HCT116 (cell line): ENCODE measurements at regions not wholly inside any gene's neighbourhood (a gene's known extent, or its start where the extent isn't known, plus 50 kb on each side); places are given as distances from the start of the nearest gene placed in this dataset.

Experiments used
- ATAC-seq: fragments of 200-7000 bp; cut with Tn5 transposase; 2 replicates; pipeline ENCODE4 v1.9.1; 2020; ENCODE audit warnings: mild to moderate bottlenecking, moderate library complexity
- BruUV-seq: library from RNA; stranded (reverse); fragments of 400-500 nt; replicated peaks from 2 replicates; lab custom pipeline; 2021; lab: Mats Ljungman, UMichigan
- CTCF ChIA-PET: fragments of 300-600 bp; sonication (Branson Sonifier 250); formaldehyde crosslinking; loops from one replicate; lab custom pipeline; 2021; ENCODE audit warnings: antibody characterized with exemption; lab: Charles Lee
- POLR2A ChIA-PET: fragments of 300-600, 350-600 bp; sonication (Branson Sonifier 250); formaldehyde crosslinking; loops from one replicate; lab custom pipeline; 2021; ENCODE audit warnings: antibody characterized with exemption; lab: Charles Lee
- RAD21 ChIA-PET, 2 experiments: fragments of 300-600 bp; sonication (Branson Sonifier 250); formaldehyde crosslinking; loops; one replicate each; lab custom pipeline; 2023; ENCODE audit warnings: low total read pairs in 2 of 2; ENCODE audit not compliant: uncharacterized antibody in 2 of 2, unreplicated experiment in 2 of 2, low non-redundant PET in 1 of 2; lab: Charles Lee
- DNase-seq: peaks from one replicate; pipeline ENCODE4 v3.0.0-alpha.2; 2010; ENCODE audit warnings: low read depth, low spot score
- H2AFZ ChIP-seq: fragments of 200-600 bp; shearing (Covaris generic), sonication (generic); 2 replicates; pipeline ENCODE4 v1.6.1; 2017; ENCODE audit warnings: low read depth, mixed run types, mixed read lengths, antibody characterized with exemption, low read length; ENCODE audit not compliant: poor library complexity, severe bottlenecking
- H3K27ac ChIP-seq: 2 replicates; pipeline ENCODE4 v1.5.1; 2012; ENCODE audit warnings: low read depth, low read length
- H3K27me3 ChIP-seq: fragments of 200-600 bp; sonication (generic); 2 replicates; pipeline ENCODE4 v1.6.1; 2016; ENCODE audit warnings: mixed run types, low read length, mixed read lengths; ENCODE audit not compliant: insufficient read depth
- H3K36me3 ChIP-seq, 2 experiments: fragments of 200-500 bp in 1 of 2; fragments of 200-600 bp in 1 of 2; sonication (Bioruptor generic) in 1 of 2; sonication (generic) in 1 of 2; 2 replicates each; pipeline versions ENCODE4 v1.5.1 to v1.6.1; 2014 to 2016; ENCODE audit warnings: low read length in 2 of 2, inconsistent platforms in 1 of 2, mixed read lengths in 1 of 2, mixed run types in 1 of 2; ENCODE audit not compliant: insufficient read depth in 2 of 2, control insufficient read depth in 1 of 2
- H3K4me1 ChIP-seq, 2 experiments: fragments of 200-600 bp in 1 of 2; sonication (generic) in 1 of 2; 2 replicates each; pipeline versions ENCODE4 v1.5.1 to v1.6.1; 2012 to 2017; ENCODE audit warnings: low read length in 2 of 2, inconsistent platforms in 1 of 2, mild to moderate bottlenecking in 1 of 2, mixed read lengths in 1 of 2, mixed run types in 1 of 2, moderate library complexity in 1 of 2; ENCODE audit not compliant: insufficient read depth in 2 of 2, control insufficient read depth in 1 of 2
- H3K4me2 ChIP-seq: fragments of 200-600 bp; sonication (generic); 2 replicates; pipeline ENCODE4 v1.6.1; 2017; ENCODE audit warnings: mixed run types, low read length, mixed read lengths
- H3K4me3 ChIP-seq, 2 experiments: fragments of 200-600 bp in 1 of 2; sonication (generic) in 1 of 2; replicated peaks in 1 of 2; 2 replicates each; pipeline ENCODE4 v1.5.1; 2011 to 2016; ENCODE audit warnings: low read length in 2 of 2, control low read depth in 1 of 2, low read depth in 1 of 2, mild to moderate bottlenecking in 1 of 2, mixed read lengths in 1 of 2, mixed run types in 1 of 2
- H3K79me2 ChIP-seq: fragments of 200-600 bp; sonication (generic); 2 replicates; pipeline ENCODE4 v1.6.1; 2017; ENCODE audit warnings: mild to moderate bottlenecking, mixed run types, low read length, moderate library complexity, mixed read lengths; ENCODE audit not compliant: insufficient read depth
- H3K9ac ChIP-seq: fragments of 200-600 bp; sonication (generic); 2 replicates; pipeline ENCODE4 v1.6.1; 2016; ENCODE audit warnings: low read length, mixed read lengths
- H3K9me2 ChIP-seq: fragments of 200-600 bp; sonication (generic), shearing (Covaris generic); 2 replicates; pipeline ENCODE4 v1.6.1; 2017; ENCODE audit warnings: mixed run types, mild to moderate bottlenecking, moderate library complexity; ENCODE audit not compliant: insufficient read depth
- H3K9me3 ChIP-seq, 2 experiments: fragments of 200-500 bp in 1 of 2; fragments of 200-600 bp in 1 of 2; sonication (Bioruptor generic) in 1 of 2; sonication (generic) in 1 of 2; 2 replicates each; pipeline ENCODE4 v1.6.1; 2014 to 2017; ENCODE audit warnings: low read length in 2 of 2, mixed read lengths in 2 of 2, inconsistent platforms in 1 of 2, low read depth in 1 of 2, mild to moderate bottlenecking in 1 of 2, mixed run types in 1 of 2, moderate library complexity in 1 of 2; ENCODE audit not compliant: control insufficient read depth in 1 of 2, insufficient read depth in 1 of 2
- H4K20me1 ChIP-seq: fragments of 200-600 bp; sonication (generic), shearing (Covaris generic); 2 replicates; pipeline ENCODE4 v1.6.1; 2017; ENCODE audit warnings: mixed run types, mild to moderate bottlenecking, moderate library complexity; ENCODE audit not compliant: insufficient read depth
- CBX3 ChIP-seq: IDR thresholded peaks from 2 replicates; pipeline ENCODE4 v1.6.1; 2012; ENCODE audit warnings: low read depth
- CEBPB ChIP-seq: IDR thresholded peaks from 2 replicates; pipeline ENCODE4 v1.6.1; 2012; ENCODE audit warnings: low read depth
- ELF1 ChIP-seq: IDR thresholded peaks from 2 replicates; pipeline ENCODE4 v1.6.1; 2012; ENCODE audit warnings: low read depth, borderline replicate concordance
- EZH2 ChIP-seq: fragments of 200-600 bp; sonication (generic); IDR thresholded peaks from 2 replicates; pipeline ENCODE4 v1.6.1; 2017; ENCODE audit warnings: antibody characterized with exemption, mixed run types
- FOSL1 ChIP-seq: IDR thresholded peaks from 2 replicates; pipeline ENCODE4 v1.6.1; 2012; ENCODE audit warnings: low read depth
- POLR2A ChIP-seq: IDR thresholded peaks from 2 replicates; pipeline ENCODE4 v1.7.0; 2011; ENCODE audit warnings: borderline replicate concordance; ENCODE audit not compliant: insufficient read depth, insufficient read length; ENCODE audit errors: extremely low read depth
- POLR2AphosphoS5 ChIP-seq: IDR thresholded peaks from 2 replicates; pipeline ENCODE4 v1.6.1; 2011; ENCODE audit warnings: mild to moderate bottlenecking, low read depth, low read length, moderate library complexity
- RAD21 ChIP-seq: IDR thresholded peaks from 2 replicates; pipeline ENCODE4 v1.6.1; 2012; ENCODE audit warnings: low read depth, mild to moderate bottlenecking
- SIN3A ChIP-seq: IDR thresholded peaks from 2 replicates; pipeline ENCODE4 v1.6.1; 2012; ENCODE audit warnings: low read depth
- SP1 ChIP-seq: IDR thresholded peaks from 2 replicates; pipeline ENCODE4 v1.6.1; 2012; ENCODE audit warnings: low read depth
- SRF ChIP-seq: IDR thresholded peaks from 2 replicates; pipeline ENCODE4 v1.6.1; 2012; ENCODE audit warnings: low read depth
- TCF7L2 ChIP-seq: IDR thresholded peaks from 2 replicates; pipeline ENCODE4 v1.7.0; 2011; ENCODE audit warnings: borderline replicate concordance, inconsistent platforms; ENCODE audit not compliant: insufficient read depth, insufficient read length; ENCODE audit errors: extremely low read depth
- ZNF274 ChIP-seq: fragments of 200-500 bp; sonication (Bioruptor generic); IDR thresholded peaks from 2 replicates; pipeline ENCODE4 v1.6.1; 2014; ENCODE audit warnings: mild to moderate bottlenecking, low read depth, low read length, inconsistent platforms
- intact Hi-C: fragments of 100-400 bp; cut with micrococcal nuclease; formaldehyde crosslinking; loops from 2 replicates; pipeline ENCODE4 v1.10.0; 2022
- TF ChIP-seq, protein P1 (sequence below): IDR thresholded peaks from 2 replicates; pipeline ENCODE4 v1.6.1; 2012
- TF ChIP-seq, protein P2 (sequence below): IDR thresholded peaks from 2 replicates; pipeline ENCODE4 v1.6.1; 2012; ENCODE audit warnings: low read depth
- TF ChIP-seq, protein P3 (sequence below): IDR thresholded peaks from 2 replicates; pipeline ENCODE4 v1.6.1; 2012
- TF ChIP-seq, protein P4 (sequence below), 3 experiments: fragments of 200-600 bp in 1 of 3; sonication (generic) in 1 of 3; IDR thresholded peaks in 2 of 3; conservative IDR thresholded peaks in 1 of 3; 2 replicates each; pipeline ENCODE4 v1.5.1; 2012 to 2017; ENCODE audit warnings: low read depth in 2 of 3, low read length in 2 of 3, antibody characterized with exemption in 1 of 3, borderline replicate concordance in 1 of 3, control low read depth in 1 of 3, mild to moderate bottlenecking in 1 of 3, mixed read lengths in 1 of 3, mixed run types in 1 of 3, moderate library complexity in 1 of 3; ENCODE audit not compliant: insufficient read depth in 1 of 3

DNA sequence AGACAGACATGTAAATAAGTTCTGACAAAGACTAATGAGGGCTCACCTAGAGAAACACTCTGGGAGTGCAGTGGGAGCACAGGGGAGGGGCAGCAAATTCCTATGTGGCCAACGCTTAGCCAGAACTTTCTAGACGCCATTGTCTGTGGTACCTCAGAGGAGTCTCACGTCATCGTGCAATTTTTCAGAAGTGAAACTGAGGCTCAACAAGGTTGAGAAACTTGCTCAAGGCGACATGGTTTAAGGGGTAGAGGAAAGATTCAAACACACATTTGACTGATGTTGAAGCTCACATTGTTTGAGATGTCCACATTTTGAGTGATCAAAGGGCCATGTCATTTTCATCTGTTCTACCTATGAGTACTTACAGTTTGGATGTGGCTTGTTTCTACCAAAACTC is 152.6 kb upstream of the LMO4 start:
- TF ChIP-seq, protein P1, sequence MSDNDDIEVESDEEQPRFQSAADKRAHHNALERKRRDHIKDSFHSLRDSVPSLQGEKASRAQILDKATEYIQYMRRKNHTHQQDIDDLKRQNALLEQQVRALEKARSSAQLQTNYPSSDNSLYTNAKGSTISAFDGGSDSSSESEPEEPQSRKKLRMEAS, result no peak
- TF ChIP-seq SRF, result no peak
- TF ChIP-seq CEBPB, result no peak
- TF ChIP-seq TCF7L2, result no peak
- no peak for TF ChIP-seq RAD21
- ChIA-PET RAD21 (no interaction called here), CTCF (no interaction called here), POLR2A (no interaction called here)
- no peaks in the 10 kb centered on the region for H3K79me2 ChIP-seq
- no peaks in the 10 kb centered on the region for H3K9me3 ChIP-seq
- BruUV-seq, result no TSS peak
- H2AFZ ChIP-seq, result no peak overlapping the region
- H3K9ac ChIP-seq, result no peak overlapping the region
- DNase-seq (no peak), ATAC-seq (no peak)
- no peak overlapping the region for H3K27ac ChIP-seq
- no peak overlapping the region for H3K4me2 ChIP-seq
- H3K4me1 ChIP-seq, result no peaks in the 10 kb centered on the region
- H3K4me3 ChIP-seq, result no peak overlapping the region
- no peaks in the 10 kb centered on the region for H3K36me3 ChIP-seq
- intact Hi-C loops, result no loop called here
- peaks cover 11% of the 10 kb centered on the region; the same call in 1 of the 2 replicates for H3K27me3 ChIP-seq
- no peaks in the 10 kb centered on the region for H4K20me1 ChIP-seq
- H3K9me2 ChIP-seq, result no peaks in the 10 kb centered on the region

DNA sequence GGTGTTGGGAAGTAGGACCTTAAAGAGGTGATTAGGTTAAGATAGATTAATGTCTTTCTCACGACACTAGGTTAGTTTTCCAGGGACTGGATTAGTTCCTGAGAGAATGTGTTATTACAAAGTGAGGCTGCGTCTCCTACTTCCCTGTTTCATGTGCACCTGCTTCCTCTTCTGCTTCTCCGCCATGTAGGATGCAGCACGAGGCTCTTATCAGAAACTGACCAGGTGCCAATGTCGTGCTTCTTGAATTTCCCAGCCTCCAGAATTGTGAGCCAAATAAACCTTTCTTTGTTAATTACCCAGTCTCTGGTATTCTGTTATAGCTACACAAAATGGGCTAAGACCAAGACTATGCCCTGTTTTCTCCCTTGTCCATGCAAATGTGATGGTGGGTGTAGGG is 152.2 kb upstream of the LMO4 start:
- no peak for DNase-seq
- ATAC-seq, result no peak
- Histone ChIP-seq H4K20me1 (no peaks in the 10 kb centered on the region), H2AFZ (no peak overlapping the region), H3K9ac (no peak overlapping the region), H3K4me3 (no peak overlapping the region), H3K9me2 (no peaks in the 10 kb centered on the region), H3K27ac (no peak overlapping the region), H3K4me1 (no peaks in the 10 kb centered on the region), H3K9me3 (no peaks in the 10 kb centered on the region), H3K36me3 (no peaks in the 10 kb centered on the region), H3K27me3 (peaks cover 6% of the 10 kb centered on the region; the same call in 1 of the 2 replicates), H3K79me2 (no peaks in the 10 kb centered on the region), H3K4me2 (no peak overlapping the region)
- ChIA-PET RAD21 (no interaction called here), CTCF (no interaction called here), POLR2A (no interaction called here)
- intact Hi-C loops, result no loop called here
- BruUV-seq, result no TSS peak
- TF ChIP-seq TCF7L2 (no peak), POLR2A (no peak), FOSL1 (no peak), CBX3 (no peak), SP1 (no peak), RAD21 (no peak), SIN3A (no peak), ELF1 (no peak), ZNF274 (no peak), POLR2AphosphoS5 (no peak), EZH2 (no peak), CEBPB (no peak)
- TF ChIP-seq, protein P2, sequence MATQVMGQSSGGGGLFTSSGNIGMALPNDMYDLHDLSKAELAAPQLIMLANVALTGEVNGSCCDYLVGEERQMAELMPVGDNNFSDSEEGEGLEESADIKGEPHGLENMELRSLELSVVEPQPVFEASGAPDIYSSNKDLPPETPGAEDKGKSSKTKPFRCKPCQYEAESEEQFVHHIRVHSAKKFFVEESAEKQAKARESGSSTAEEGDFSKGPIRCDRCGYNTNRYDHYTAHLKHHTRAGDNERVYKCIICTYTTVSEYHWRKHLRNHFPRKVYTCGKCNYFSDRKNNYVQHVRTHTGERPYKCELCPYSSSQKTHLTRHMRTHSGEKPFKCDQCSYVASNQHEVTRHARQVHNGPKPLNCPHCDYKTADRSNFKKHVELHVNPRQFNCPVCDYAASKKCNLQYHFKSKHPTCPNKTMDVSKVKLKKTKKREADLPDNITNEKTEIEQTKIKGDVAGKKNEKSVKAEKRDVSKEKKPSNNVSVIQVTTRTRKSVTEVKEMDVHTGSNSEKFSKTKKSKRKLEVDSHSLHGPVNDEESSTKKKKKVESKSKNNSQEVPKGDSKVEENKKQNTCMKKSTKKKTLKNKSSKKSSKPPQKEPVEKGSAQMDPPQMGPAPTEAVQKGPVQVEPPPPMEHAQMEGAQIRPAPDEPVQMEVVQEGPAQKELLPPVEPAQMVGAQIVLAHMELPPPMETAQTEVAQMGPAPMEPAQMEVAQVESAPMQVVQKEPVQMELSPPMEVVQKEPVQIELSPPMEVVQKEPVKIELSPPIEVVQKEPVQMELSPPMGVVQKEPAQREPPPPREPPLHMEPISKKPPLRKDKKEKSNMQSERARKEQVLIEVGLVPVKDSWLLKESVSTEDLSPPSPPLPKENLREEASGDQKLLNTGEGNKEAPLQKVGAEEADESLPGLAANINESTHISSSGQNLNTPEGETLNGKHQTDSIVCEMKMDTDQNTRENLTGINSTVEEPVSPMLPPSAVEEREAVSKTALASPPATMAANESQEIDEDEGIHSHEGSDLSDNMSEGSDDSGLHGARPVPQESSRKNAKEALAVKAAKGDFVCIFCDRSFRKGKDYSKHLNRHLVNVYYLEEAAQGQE, result no peak
- TF ChIP-seq, protein P3, sequence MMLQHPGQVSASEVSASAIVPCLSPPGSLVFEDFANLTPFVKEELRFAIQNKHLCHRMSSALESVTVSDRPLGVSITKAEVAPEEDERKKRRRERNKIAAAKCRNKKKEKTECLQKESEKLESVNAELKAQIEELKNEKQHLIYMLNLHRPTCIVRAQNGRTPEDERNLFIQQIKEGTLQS, result no peak
- TF ChIP-seq, protein P4, sequence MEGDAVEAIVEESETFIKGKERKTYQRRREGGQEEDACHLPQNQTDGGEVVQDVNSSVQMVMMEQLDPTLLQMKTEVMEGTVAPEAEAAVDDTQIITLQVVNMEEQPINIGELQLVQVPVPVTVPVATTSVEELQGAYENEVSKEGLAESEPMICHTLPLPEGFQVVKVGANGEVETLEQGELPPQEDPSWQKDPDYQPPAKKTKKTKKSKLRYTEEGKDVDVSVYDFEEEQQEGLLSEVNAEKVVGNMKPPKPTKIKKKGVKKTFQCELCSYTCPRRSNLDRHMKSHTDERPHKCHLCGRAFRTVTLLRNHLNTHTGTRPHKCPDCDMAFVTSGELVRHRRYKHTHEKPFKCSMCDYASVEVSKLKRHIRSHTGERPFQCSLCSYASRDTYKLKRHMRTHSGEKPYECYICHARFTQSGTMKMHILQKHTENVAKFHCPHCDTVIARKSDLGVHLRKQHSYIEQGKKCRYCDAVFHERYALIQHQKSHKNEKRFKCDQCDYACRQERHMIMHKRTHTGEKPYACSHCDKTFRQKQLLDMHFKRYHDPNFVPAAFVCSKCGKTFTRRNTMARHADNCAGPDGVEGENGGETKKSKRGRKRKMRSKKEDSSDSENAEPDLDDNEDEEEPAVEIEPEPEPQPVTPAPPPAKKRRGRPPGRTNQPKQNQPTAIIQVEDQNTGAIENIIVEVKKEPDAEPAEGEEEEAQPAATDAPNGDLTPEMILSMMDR (IDR thresholded peaks at IDR 0.05 in 2 of 3, conservative IDR thresholded peaks at IDR 0.05 in 1 of 3; ENCODE audit: borderline replicate concordance in 1 of 3, insufficient read depth in 1 of 3, low read depth in 2 of 3, low read length in 2 of 3), result no peak
